MM.1S (cell line): ENCODE measurements at regions not wholly inside any gene's neighbourhood (a gene's known extent, or its start where the extent isn't known, plus 50 kb on each side); places are given as distances from the start of the nearest gene placed in this dataset.

Source experiments
- EZH2 ChIP-seq: fragments of 300-600 bp; sonication (generic); optimal IDR thresholded peaks from 2 replicates; pipeline ENCODE3; 2017; ENCODE audit warnings: low read depth, mild to moderate bottlenecking, antibody characterized with exemption, low read length, mixed read lengths
- EZH2phosphoT487 ChIP-seq: fragments of 300-600 bp; sonication (generic); IDR thresholded peaks from 2 replicates; pipeline ENCODE4 v1.6.1; 2018; ENCODE audit warnings: antibody characterized with exemption, low read length
- TF ChIP-seq, protein P1 (sequence below): fragments of 300-600 bp; sonication (generic); IDR thresholded peaks from 2 replicates; pipeline ENCODE4 v1.5.1; 2016; ENCODE audit warnings: antibody characterized with exemption, low read length, mixed read lengths

DNA sequence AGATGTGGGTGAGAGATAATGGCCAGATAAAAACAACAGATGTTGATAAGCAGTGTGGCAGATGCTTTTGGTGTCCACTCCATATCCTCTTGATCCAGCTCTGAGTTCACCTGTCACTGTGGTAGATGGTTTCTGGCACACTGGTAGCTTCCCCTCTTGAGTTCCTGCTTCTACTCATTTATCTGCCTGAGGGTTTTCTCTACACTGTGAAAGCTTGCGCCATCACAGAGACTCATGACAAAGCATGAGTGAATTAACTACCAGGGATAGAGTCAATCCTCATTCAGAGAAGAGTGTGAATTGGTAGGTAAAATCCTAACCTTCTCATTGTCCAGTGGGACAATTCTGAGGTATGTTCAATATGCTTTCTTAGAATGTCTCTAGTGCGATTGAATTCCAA, 50.0 kb upstream of the ARHGEF26 start:
- TF ChIP-seq, protein P1, sequence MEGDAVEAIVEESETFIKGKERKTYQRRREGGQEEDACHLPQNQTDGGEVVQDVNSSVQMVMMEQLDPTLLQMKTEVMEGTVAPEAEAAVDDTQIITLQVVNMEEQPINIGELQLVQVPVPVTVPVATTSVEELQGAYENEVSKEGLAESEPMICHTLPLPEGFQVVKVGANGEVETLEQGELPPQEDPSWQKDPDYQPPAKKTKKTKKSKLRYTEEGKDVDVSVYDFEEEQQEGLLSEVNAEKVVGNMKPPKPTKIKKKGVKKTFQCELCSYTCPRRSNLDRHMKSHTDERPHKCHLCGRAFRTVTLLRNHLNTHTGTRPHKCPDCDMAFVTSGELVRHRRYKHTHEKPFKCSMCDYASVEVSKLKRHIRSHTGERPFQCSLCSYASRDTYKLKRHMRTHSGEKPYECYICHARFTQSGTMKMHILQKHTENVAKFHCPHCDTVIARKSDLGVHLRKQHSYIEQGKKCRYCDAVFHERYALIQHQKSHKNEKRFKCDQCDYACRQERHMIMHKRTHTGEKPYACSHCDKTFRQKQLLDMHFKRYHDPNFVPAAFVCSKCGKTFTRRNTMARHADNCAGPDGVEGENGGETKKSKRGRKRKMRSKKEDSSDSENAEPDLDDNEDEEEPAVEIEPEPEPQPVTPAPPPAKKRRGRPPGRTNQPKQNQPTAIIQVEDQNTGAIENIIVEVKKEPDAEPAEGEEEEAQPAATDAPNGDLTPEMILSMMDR = no peak
- TF ChIP-seq EZH2 = no peak
- no peak for TF ChIP-seq EZH2phosphoT487
